ENCODE measurements at regions not wholly inside any gene's neighbourhood (a gene's known extent, or its start where the extent isn't known, plus 50 kb on each side); places are given as distances from the start of the nearest gene placed in this dataset.

GRCh38 chr10:81082621-81083376 is 545.1 kb downstream of the SH2D4B start:
- TF ChIP-seq ZBTB10 (CRISPR knock-in tag; IDR thresholded peaks at IDR 0.05; ENCODE audit: borderline replicate concordance): no peak
- TF ChIP-seq FLYWCH1 (CRISPR knock-in tag; IDR thresholded peaks at IDR 0.05): no peak
- no peak for TF ChIP-seq EED (CRISPR knock-in tag; IDR thresholded peaks at IDR 0.05)
- TF ChIP-seq, protein P1, sequence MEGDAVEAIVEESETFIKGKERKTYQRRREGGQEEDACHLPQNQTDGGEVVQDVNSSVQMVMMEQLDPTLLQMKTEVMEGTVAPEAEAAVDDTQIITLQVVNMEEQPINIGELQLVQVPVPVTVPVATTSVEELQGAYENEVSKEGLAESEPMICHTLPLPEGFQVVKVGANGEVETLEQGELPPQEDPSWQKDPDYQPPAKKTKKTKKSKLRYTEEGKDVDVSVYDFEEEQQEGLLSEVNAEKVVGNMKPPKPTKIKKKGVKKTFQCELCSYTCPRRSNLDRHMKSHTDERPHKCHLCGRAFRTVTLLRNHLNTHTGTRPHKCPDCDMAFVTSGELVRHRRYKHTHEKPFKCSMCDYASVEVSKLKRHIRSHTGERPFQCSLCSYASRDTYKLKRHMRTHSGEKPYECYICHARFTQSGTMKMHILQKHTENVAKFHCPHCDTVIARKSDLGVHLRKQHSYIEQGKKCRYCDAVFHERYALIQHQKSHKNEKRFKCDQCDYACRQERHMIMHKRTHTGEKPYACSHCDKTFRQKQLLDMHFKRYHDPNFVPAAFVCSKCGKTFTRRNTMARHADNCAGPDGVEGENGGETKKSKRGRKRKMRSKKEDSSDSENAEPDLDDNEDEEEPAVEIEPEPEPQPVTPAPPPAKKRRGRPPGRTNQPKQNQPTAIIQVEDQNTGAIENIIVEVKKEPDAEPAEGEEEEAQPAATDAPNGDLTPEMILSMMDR (CRISPR knock-in tag; IDR thresholded peaks at IDR 0.05): no peak
- TF ChIP-seq GABPA (IDR thresholded peaks at IDR 0.05; ENCODE audit: low read depth, low read length): no peak
- TF ChIP-seq GABPA (CRISPR knock-in tag; IDR thresholded peaks at IDR 0.05; ENCODE audit: low read depth): no peak
- no peak for TF ChIP-seq IRF2 (CRISPR knock-in tag; IDR thresholded peaks at IDR 0.05)
- no peak for TF ChIP-seq MXI1 (IDR thresholded peaks at IDR 0.05; ENCODE audit: borderline replicate concordance, low read depth, low read length)

All from HepG2 (cell line).